ENCODE measurements at regions not wholly inside any gene's neighbourhood (a gene's known extent, or its start where the extent isn't known, plus 50 kb on each side); places are given as distances from the start of the nearest gene placed in this dataset.

DNA sequence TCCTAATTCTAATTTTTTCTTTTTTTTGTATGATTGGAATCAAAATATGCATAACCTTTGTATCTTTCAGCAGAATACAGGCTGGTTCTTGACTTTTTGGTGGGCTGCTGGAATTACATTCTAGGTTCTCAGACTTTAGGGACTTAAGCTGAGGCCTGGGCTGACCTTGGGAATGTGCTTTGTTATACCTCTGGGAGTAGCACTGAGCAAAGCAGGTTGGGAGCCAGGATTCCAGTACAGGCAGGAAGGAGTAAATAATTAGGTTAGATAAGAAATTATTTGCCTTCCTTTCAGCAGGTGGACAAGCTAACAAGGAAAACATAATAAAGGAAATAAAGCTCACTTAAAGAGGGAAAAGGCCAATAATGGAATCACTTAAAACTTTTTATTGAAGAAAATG, 49.9 kb upstream of the SLC4A4 start:
- H3K4me3 ChIP-seq (ENCODE audit: low read length): no peak overlapping the region

More for the DNA sequence above, 49.9 kb upstream of the SLC4A4 start:
- Histone ChIP-seq H4K20me1 (ENCODE audit: insufficient read depth, low read depth, low read length) (no peaks in the 10 kb centered on the region), H3K9me2 (replicated peaks; ENCODE audit: insufficient read depth, low read length) (no peaks in the 10 kb centered on the region), H3K4me2 (ENCODE audit: low read depth, low read length, poor library complexity, severe bottlenecking) (no peak overlapping the region), H2AFZ (ENCODE audit: low read length) (no peak overlapping the region), H3K9me3 (ENCODE audit: low read length) (no peaks in the 10 kb centered on the region), H3K27ac (ENCODE audit: low read length) (no peak overlapping the region), H3K4me1 (ENCODE audit: low read length) (no peaks in the 10 kb centered on the region), H3K9ac (ENCODE audit: low read length) (no peak overlapping the region), H3K36me3 (ENCODE audit: insufficient read depth, low read length) (no peaks in the 10 kb centered on the region), H3K27me3 (ENCODE audit: low read length) (no peaks in the 10 kb centered on the region), H3K79me2 (ENCODE audit: low read length) (no peaks in the 10 kb centered on the region)
- no peak for DNase-seq
